NT2/D1 (cell line): ENCODE measurements at regions not wholly inside any gene's neighbourhood (a gene's known extent, or its start where the extent isn't known, plus 50 kb on each side); places are given as distances from the start of the nearest gene placed in this dataset.

Experiments
- SUZ12 ChIP-seq: IDR thresholded peaks from 2 replicates; pipeline ENCODE4 v1.6.1; 2011; ENCODE audit not compliant: insufficient read length, insufficient read depth; ENCODE audit errors: extremely low read depth
- YY1 ChIP-seq: IDR thresholded peaks from 2 replicates; pipeline ENCODE4 v1.6.1; 2011; ENCODE audit not compliant: insufficient read length, insufficient read depth
- ZNF274 ChIP-seq: IDR thresholded peaks from 2 replicates; pipeline ENCODE4 v1.6.1; 2011; ENCODE audit warnings: mild to moderate bottlenecking, low read depth, low read length

- TF ChIP-seq SUZ12 (no peak), YY1 (no peak), ZNF274 (no peak)
These were observed 130.8 kb upstream of the LGALSL start for GRCh38 chr2:64323197-64323596.
